IMR-90 (cell line): ENCODE measurements at regions not wholly inside any gene's neighbourhood (a gene's known extent, or its start where the extent isn't known, plus 50 kb on each side); places are given as distances from the start of the nearest gene placed in this dataset.

Experiments
- ATAC-seq: fragments of 200-7000 bp; cut with Tn5 transposase; 2 replicates; pipeline ENCODE4 v1.9.1; 2020; ENCODE audit warnings: low read depth, mild to moderate bottlenecking, moderate library complexity
- BruUV-seq: library from RNA; stranded (reverse); fragments of 400-500 nt; replicated peaks from 2 replicates; lab custom pipeline; 2021; lab: Mats Ljungman, UMichigan
- CTCF ChIA-PET: fragments of 300-600 bp; formaldehyde crosslinking; extraction: SDS; loops from one replicate; lab custom pipeline; 2021; ENCODE audit warnings: antibody characterized with exemption; lab: Yijun Ruan, JAX
- POLR2A ChIA-PET: fragments of 300-600 bp; sonication (Branson Sonifier 250); formaldehyde crosslinking; loops from one replicate; lab custom pipeline; 2022; ENCODE audit warnings: antibody characterized with exemption; ENCODE audit not compliant: unreplicated experiment; lab: Charles Lee
- DNase-seq: peaks from one replicate; pipeline ENCODE4 v3.0.0; 2013
- H2AFZ ChIP-seq: replicated peaks from 2 replicates; pipeline ENCODE3; 2013; ENCODE audit warnings: low read length, mild to moderate bottlenecking; ENCODE audit not compliant: poor library complexity
- H2AK5ac ChIP-seq: 2 replicates; pipeline ENCODE4 v1.6.1; 2013; ENCODE audit warnings: low read depth, low read length, inconsistent platforms
- H2AK9ac ChIP-seq: replicated peaks from 2 replicates; pipeline ENCODE3; 2013; ENCODE audit warnings: mild to moderate bottlenecking, low read depth, low read length, moderate library complexity; ENCODE audit not compliant: poor library complexity
- H2BK120ac ChIP-seq: 2 replicates; pipeline ENCODE4 v1.6.1; 2013; ENCODE audit warnings: low read depth, low read length, inconsistent platforms
- H2BK15ac ChIP-seq: 3 replicates; pipeline ENCODE4 v1.6.1; 2013; ENCODE audit warnings: low read depth, low read length, inconsistent platforms
- H2BK20ac ChIP-seq: 2 replicates; pipeline ENCODE4 v1.6.1; 2013; ENCODE audit warnings: low read depth, mild to moderate bottlenecking, inconsistent platforms, low read length, moderate library complexity
- H2BK5ac ChIP-seq: 2 replicates; pipeline ENCODE4 v1.6.1; 2013; ENCODE audit warnings: mild to moderate bottlenecking, low read depth, low read length, inconsistent platforms; ENCODE audit not compliant: poor library complexity, severe bottlenecking
- H3K14ac ChIP-seq: replicated peaks from 2 replicates; pipeline ENCODE4 v1.6.1; 2013; ENCODE audit warnings: low read depth, low read length, inconsistent platforms
- H3K18ac ChIP-seq: 2 replicates; pipeline ENCODE4 v1.6.1; 2013; ENCODE audit warnings: low read depth, low read length, control low read depth
- H3K23ac ChIP-seq: 2 replicates; pipeline ENCODE4 v1.6.1; 2013; ENCODE audit warnings: low read depth, low read length, inconsistent platforms
- H3K27ac ChIP-seq: 2 replicates; pipeline ENCODE4 v1.5.1; 2013; ENCODE audit warnings: mild to moderate bottlenecking, control low read depth, low read length; ENCODE audit not compliant: insufficient read depth
- H3K27me3 ChIP-seq: 2 replicates; pipeline ENCODE4 v1.6.1; 2013; ENCODE audit warnings: low read length; ENCODE audit not compliant: control insufficient read depth, insufficient read depth
- H3K36me3 ChIP-seq: 2 replicates; pipeline ENCODE4 v1.6.1; 2013; ENCODE audit warnings: low read length, mixed read lengths; ENCODE audit not compliant: control insufficient read depth, insufficient read depth
- H3K4ac ChIP-seq: 2 replicates; pipeline ENCODE4 v1.6.1; 2013; ENCODE audit warnings: low read depth, low read length, inconsistent platforms
- H3K4me1 ChIP-seq: 2 replicates; pipeline ENCODE4 v1.6.1; 2013; ENCODE audit warnings: low read length, mixed read lengths; ENCODE audit not compliant: control insufficient read depth, insufficient read depth
- H3K4me2 ChIP-seq: 2 replicates; pipeline ENCODE4 v1.6.1; 2013; ENCODE audit warnings: low read depth, mild to moderate bottlenecking, control low read depth, low read length, moderate library complexity
- H3K4me3 ChIP-seq: 2 replicates; pipeline ENCODE4 v1.5.1; 2013; ENCODE audit warnings: low read depth, mild to moderate bottlenecking, control low read depth, low read length, moderate library complexity; ENCODE audit not compliant: insufficient read depth
- H3K56ac ChIP-seq: 2 replicates; pipeline ENCODE4 v1.6.1; 2013; ENCODE audit warnings: low read length, inconsistent platforms; ENCODE audit not compliant: insufficient read depth; ENCODE audit errors: extremely low read depth
- H3K79me1 ChIP-seq, 2 experiments: 2 replicates each; pipeline ENCODE4 v1.6.1; 2013; ENCODE audit warnings: low read length in 2 of 2, inconsistent platforms in 1 of 2, low read depth in 1 of 2
- H3K9ac ChIP-seq: 2 replicates; pipeline ENCODE4 v1.6.1; 2013; ENCODE audit warnings: low read depth, low read length, control low read depth
- H3K9me1 ChIP-seq: 2 replicates; pipeline ENCODE4 v1.6.1; 2013; ENCODE audit warnings: low read length, inconsistent platforms; ENCODE audit not compliant: insufficient read depth
- H3K9me3 ChIP-seq: 2 replicates; pipeline ENCODE4 v1.6.1; 2013; ENCODE audit warnings: low read length; ENCODE audit not compliant: control insufficient read depth, insufficient read depth
- H4K20me1 ChIP-seq: 2 replicates; pipeline ENCODE4 v1.6.1; 2013; ENCODE audit warnings: low read length, inconsistent platforms; ENCODE audit not compliant: insufficient read depth
- H4K5ac ChIP-seq: 2 replicates; pipeline ENCODE4 v1.6.1; 2013; ENCODE audit warnings: mild to moderate bottlenecking, low read depth, low read length, control low read depth
- H4K8ac ChIP-seq, 2 experiments: 2 replicates each; pipeline ENCODE4 v1.6.1; 2013; ENCODE audit warnings: low read depth in 2 of 2, low read length in 2 of 2, control low read depth in 1 of 2, inconsistent platforms in 1 of 2
- H4K91ac ChIP-seq: 2 replicates; pipeline ENCODE4 v1.6.1; 2013; ENCODE audit warnings: low read depth, low read length, inconsistent platforms; ENCODE audit not compliant: insufficient read depth
- BHLHE40 ChIP-seq: fragments of 150-350 bp; IDR thresholded peaks from 2 replicates; pipeline ENCODE4 v1.6.1; 2016; ENCODE audit warnings: mild to moderate bottlenecking, low read depth, low read length
- CEBPB ChIP-seq: IDR thresholded peaks from 2 replicates; pipeline ENCODE4 v1.6.1; 2012; ENCODE audit warnings: low read depth, low read length, improper control_type of control experiment
- RAD21 ChIP-seq: IDR thresholded peaks from 2 replicates; pipeline ENCODE4 v1.6.1; 2012; ENCODE audit warnings: low read length, improper control_type of control experiment
- SMC3 ChIP-seq: fragments of 150-350 bp; IDR thresholded peaks from 2 replicates; pipeline ENCODE4 v1.6.1; 2016; ENCODE audit warnings: low read depth, mild to moderate bottlenecking, antibody characterized with exemption, low read length, moderate library complexity
- WGBS, 2 experiments: methylation state at CpG; one replicate each; pipeline versions ENCODE4 v1.1.5 to v1.1.7; 2013; ENCODE audit warnings: missing lambda C conversion rate in 2 of 2; ENCODE audit not compliant: insufficient read length in 1 of 2; ENCODE audit errors: extremely low coverage in 2 of 2; 5-methylcytosine and 5-hydroxymethylcytosine counted together
- dilution Hi-C: fragments of 300-500 bp; cut with HindIII; formaldehyde crosslinking; loops from one replicate; pipeline ENCODE4 v1.14.3; 2018; ENCODE audit warnings: low sequenced_read_pairs; ENCODE audit not compliant: unreplicated experiment
- in situ Hi-C: fragments of 300-500 bp; cut with MboI; formaldehyde crosslinking; loops from 3 replicates; pipeline ENCODE4 v1.14.3; 2019; ENCODE audit warnings: low sequenced_read_pairs, inconsistent platforms, mixed read lengths
- intact Hi-C: fragments of 100-400 bp; cut with micrococcal nuclease; formaldehyde crosslinking; loops from 2 replicates; pipeline ENCODE4 v1.10.0; 2022

DNA sequence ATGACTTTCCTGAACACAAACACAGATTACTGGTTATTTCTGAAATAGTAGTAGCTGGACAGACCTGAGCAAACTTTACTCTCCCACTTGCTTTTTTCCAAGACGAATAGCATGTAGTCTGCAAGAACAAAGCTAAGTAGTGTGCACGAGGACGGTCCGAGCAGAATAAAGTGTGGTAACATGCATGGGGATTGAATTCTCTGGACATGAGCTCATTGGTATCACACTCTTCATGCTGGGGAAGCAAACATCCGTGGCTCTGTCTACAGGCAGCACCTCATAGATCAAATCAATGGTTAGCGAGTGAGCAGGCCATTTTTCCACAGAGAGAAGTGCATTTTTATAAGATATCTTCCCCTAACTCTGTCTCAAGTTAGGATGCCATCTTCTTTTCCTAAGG is 164.8 kb upstream of the STK17B start:
- BruUV-seq = no TSS peak
- H3K4me2 ChIP-seq = peak overlapping the region; percentile 47

More for the DNA sequence above, 164.8 kb upstream of the STK17B start:
- peak overlapping the region; percentile 2; the same call in 1 of the 2 replicates for H3K9ac ChIP-seq
- no peak overlapping the region for H2AK9ac ChIP-seq
- ChIA-PET POLR2A (no interaction called here), CTCF (interaction anchor here (0.5 to 4.3 kb wide), 14 partner anchors 8 to 402 kb away, joined by 3 to 28 read pairs (median 4); partner anchors contain the start of gene DNAH7)
- H3K9me1 ChIP-seq = peaks cover 14% of the 10 kb centered on the region
- H4K20me1 ChIP-seq = no peaks in the 10 kb centered on the region
- H3K9me3 ChIP-seq = no peaks in the 10 kb centered on the region
- peak overlapping the region; percentile 4 for H2AFZ ChIP-seq
- H3K27me3 ChIP-seq = no peaks in the 10 kb centered on the region
- intact Hi-C loops (loop anchor here (2.0 to 10.0 kb wide), 5 partner anchors 61 to 669 kb away; no protein-coding TSS in a partner anchor), in situ Hi-C loops (loop anchor here (5.0 to 25.0 kb wide), 4 partner anchors 39 to 674 kb away; partner anchors contain the start of genes SLC39A10 and STK17B), dilution Hi-C loops (no loop called here)
- peaks cover 0 to 4% of the 10 kb centered on the region in 2 experiments; a peak in 2 of 4 replicates for H3K79me1 ChIP-seq
- DNase-seq = peak; percentile 85
- TF ChIP-seq SMC3 (no peak), BHLHE40 (peak; percentile 40; the same call in 1 of the 2 replicates), RAD21 (no peak), CEBPB (0 out of 2 replicates have a peak, but pooled peaks have one; percentile 25)
- H2AK5ac ChIP-seq = peak overlapping the region; percentile 87
- peak overlapping the region; percentile 73 to 85 for H4K8ac ChIP-seq
- H3K36me3 ChIP-seq = no peaks in the 10 kb centered on the region
- peak overlapping the region; percentile 68 for H3K18ac ChIP-seq
- H3K14ac ChIP-seq = peak overlapping the region; percentile 84
- peak overlapping the region; percentile 84; the same call in 1 of the 2 replicates for H3K23ac ChIP-seq
- H2BK120ac ChIP-seq = peak overlapping the region; percentile 96
- peak overlapping the region; percentile 58 for H4K5ac ChIP-seq
- whole genome bisulfite sequencing, 2 experiments = no CpG with 5 or more reads among the region's 6 CpGs
- ATAC-seq = peak; percentile 52
- peak overlapping the region; percentile 95 for H2BK20ac ChIP-seq
- peak overlapping the region; percentile 77 for H2BK5ac ChIP-seq
- no peak overlapping the region for H3K4me3 ChIP-seq
- peak overlapping the region; percentile 48 for H3K56ac ChIP-seq
- peak overlapping the region; percentile 81; the same call in 1 of the 2 replicates for H3K27ac ChIP-seq
- H3K4me1 ChIP-seq = peaks cover 24% of the 10 kb centered on the region
- H4K91ac ChIP-seq = peak overlapping the region; percentile 97
- peak overlapping the region; percentile 82; the same call in 2 of the 3 replicates for H2BK15ac ChIP-seq
- H3K4ac ChIP-seq = peak overlapping the region; percentile 91
